WERI-Rb-1 (cell line): ENCODE measurements at regions not wholly inside any gene's neighbourhood (a gene's known extent, or its start where the extent isn't known, plus 50 kb on each side); places are given as distances from the start of the nearest gene placed in this dataset.

ENCODE experiments used
- DNase-seq: peaks from one replicate; pipeline ENCODE4 v3.0.0-alpha.2; 2020
- H3K27ac ChIP-seq: fragments of 250-450 bp; sonication (Bioruptor Pico); 2 replicates; pipeline ENCODE4 v1.5.1; 2020; ENCODE audit warnings: mild to moderate bottlenecking, moderate library complexity
- H3K27me3 ChIP-seq: fragments of 250-450 bp; sonication (Bioruptor Pico); 2 replicates; pipeline ENCODE4 v1.5.1; 2021; ENCODE audit warnings: mild to moderate bottlenecking, low read depth, moderate library complexity; ENCODE audit not compliant: insufficient read depth, severe bottlenecking
- H3K36me3 ChIP-seq: fragments of 250-450 bp; sonication (Bioruptor Pico); 2 replicates; pipeline ENCODE4 v1.5.1; 2020; ENCODE audit warnings: mild to moderate bottlenecking, moderate library complexity
- H3K4me3 ChIP-seq: 2 replicates; pipeline ENCODE4 v1.5.1; 2011; ENCODE audit warnings: low read depth, mild to moderate bottlenecking, control low read depth, low read length
- H3K9me3 ChIP-seq: fragments of 250-450 bp; sonication (Bioruptor Pico); 2 replicates; pipeline ENCODE4 v1.5.1; 2021; ENCODE audit warnings: mild to moderate bottlenecking, moderate library complexity; ENCODE audit not compliant: severe bottlenecking
- CTCF ChIP-seq: IDR thresholded peaks from 2 replicates; pipeline ENCODE4 v1.5.1; 2011; ENCODE audit warnings: low read depth, mild to moderate bottlenecking, control low read depth, inconsistent platforms, low read length

- DNase-seq: no peak
- no peak overlapping the region for H3K27ac ChIP-seq
- no peaks in the 10 kb centered on the region for H3K36me3 ChIP-seq
- no peak overlapping the region for H3K4me3 ChIP-seq
- no peaks in the 10 kb centered on the region for H3K9me3 ChIP-seq
- no peaks in the 10 kb centered on the region for H3K27me3 ChIP-seq
- TF ChIP-seq CTCF: no peak
Observed at GRCh38 chr3:30114918-30115317, 491.5 kb upstream of the TGFBR2 start.

GRCh38 chr3:30122359-30122758 is 484.0 kb upstream of the TGFBR2 start:
- H3K9me3 ChIP-seq: no peaks in the 10 kb centered on the region
- no peaks in the 10 kb centered on the region for H3K27me3 ChIP-seq
- no peak for TF ChIP-seq CTCF
- H3K36me3 ChIP-seq: no peaks in the 10 kb centered on the region
- H3K4me3 ChIP-seq: no peak overlapping the region
- H3K27ac ChIP-seq: no peak overlapping the region
- DNase-seq: no peak

- TF ChIP-seq CTCF: no peak
Observed at GRCh38 chr3:30123224-30123623, 483.2 kb upstream of the TGFBR2 start.

GRCh38 chr3:30123755-30124154 is 482.6 kb upstream of the TGFBR2 start:
- no peak overlapping the region for H3K4me3 ChIP-seq
- no peaks in the 10 kb centered on the region for H3K36me3 ChIP-seq
- H3K9me3 ChIP-seq: no peaks in the 10 kb centered on the region

More at GRCh38 chr3:30123224-30123623, 483.2 kb upstream of the TGFBR2 start:
- H3K27ac ChIP-seq: no peak overlapping the region
- H3K27me3 ChIP-seq: no peaks in the 10 kb centered on the region
- DNase-seq: no peak
- no peak overlapping the region for H3K4me3 ChIP-seq
- no peaks in the 10 kb centered on the region for H3K36me3 ChIP-seq
- no peaks in the 10 kb centered on the region for H3K9me3 ChIP-seq

GRCh38 chr3:30124435-30125370 is 481.7 kb upstream of the TGFBR2 start:
- no peaks in the 10 kb centered on the region for H3K36me3 ChIP-seq
- no peak for TF ChIP-seq CTCF
- H3K27ac ChIP-seq: no peak overlapping the region
- H3K27me3 ChIP-seq: no peaks in the 10 kb centered on the region
- H3K9me3 ChIP-seq: no peaks in the 10 kb centered on the region
- H3K4me3 ChIP-seq: no peak overlapping the region
- peak; percentile 6 for DNase-seq

More at GRCh38 chr3:30123755-30124154, 482.6 kb upstream of the TGFBR2 start:
- Histone ChIP-seq H3K27me3 (no peaks in the 10 kb centered on the region), H3K27ac (no peak overlapping the region)
- TF ChIP-seq CTCF: no peak
- DNase-seq: no peak
